Bronchial epithelial cell (primary cell): ENCODE measurements at regions not wholly inside any gene's neighbourhood (a gene's known extent, or its start where the extent isn't known, plus 50 kb on each side); places are given as distances from the start of the nearest gene placed in this dataset.

ENCODE experiments used
- DNase-seq: peaks from one replicate; pipeline ENCODE4 v3.0.0-alpha.2; 2010; ENCODE audit warnings: low read depth
- FAIRE-seq: peaks from 2 replicates; lab custom pipeline; 2011; peaks lifted over from hg19 to GRCh38; lab: Jason Lieb, UNC
- H3K27me3 ChIP-seq: 2 replicates; pipeline ENCODE4 v1.5.1; 2011; ENCODE audit warnings: low read length; ENCODE audit not compliant: control insufficient read depth, insufficient read depth
- H3K36me3 ChIP-seq: 2 replicates; pipeline ENCODE4 v1.5.1; 2011; ENCODE audit warnings: low read length; ENCODE audit not compliant: control insufficient read depth, insufficient read depth
- H3K4me3 ChIP-seq: 2 replicates; pipeline ENCODE4 v1.5.1; 2011; ENCODE audit warnings: mild to moderate bottlenecking, low read depth, low read length, control low read depth
- TF ChIP-seq, protein P1 (sequence below): IDR thresholded peaks from 2 replicates; pipeline ENCODE4 v1.5.1; 2011; ENCODE audit warnings: mild to moderate bottlenecking, moderate library complexity, low read length, control low read depth, inconsistent platforms; ENCODE audit not compliant: insufficient read depth, severe bottlenecking

DNA sequence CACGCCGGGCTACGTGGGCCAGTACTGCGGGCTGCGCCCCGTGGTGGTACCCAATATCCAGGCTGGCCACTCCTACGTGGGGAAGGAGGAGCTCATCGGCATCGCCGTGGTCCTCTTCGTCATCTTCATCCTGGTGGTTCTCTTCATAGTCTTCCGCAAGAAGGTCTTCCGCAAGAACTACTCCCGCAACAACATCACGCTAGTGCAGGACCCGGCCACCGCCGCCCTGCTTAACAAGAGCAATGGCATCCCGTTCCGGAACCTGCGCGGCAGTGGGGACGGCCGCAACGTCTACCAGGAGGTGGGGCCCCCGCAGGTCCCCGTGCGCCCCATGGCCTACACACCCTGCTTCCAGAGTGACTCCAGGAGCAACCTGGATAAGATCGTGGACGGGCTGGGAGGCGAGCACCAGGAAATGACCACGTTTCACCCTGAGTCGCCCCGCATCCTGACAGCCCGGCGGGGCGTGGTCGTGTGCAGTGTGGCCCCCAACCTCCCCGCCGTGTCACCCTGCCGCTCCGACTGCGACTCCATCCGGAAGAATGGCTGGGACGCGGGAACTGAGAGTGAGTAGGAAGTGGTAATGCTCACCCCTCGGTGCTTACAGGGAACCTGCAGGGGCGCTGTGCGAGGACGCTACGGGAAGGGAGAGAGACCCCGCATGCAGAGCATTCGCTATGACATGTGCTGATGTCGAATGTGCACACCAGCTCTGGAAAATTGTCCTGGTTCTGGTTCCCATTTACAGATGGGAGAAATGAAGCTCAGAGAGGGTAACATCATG is 86.4 kb upstream of the MTNR1B start:
- no peaks in the 10 kb centered on the region for H3K36me3 ChIP-seq
- no peak overlapping the region for H3K4me3 ChIP-seq
- no peak for DNase-seq
- peaks cover 2% of the 10 kb centered on the region for H3K27me3 ChIP-seq
- no peak for FAIRE-seq
- TF ChIP-seq, protein P1, sequence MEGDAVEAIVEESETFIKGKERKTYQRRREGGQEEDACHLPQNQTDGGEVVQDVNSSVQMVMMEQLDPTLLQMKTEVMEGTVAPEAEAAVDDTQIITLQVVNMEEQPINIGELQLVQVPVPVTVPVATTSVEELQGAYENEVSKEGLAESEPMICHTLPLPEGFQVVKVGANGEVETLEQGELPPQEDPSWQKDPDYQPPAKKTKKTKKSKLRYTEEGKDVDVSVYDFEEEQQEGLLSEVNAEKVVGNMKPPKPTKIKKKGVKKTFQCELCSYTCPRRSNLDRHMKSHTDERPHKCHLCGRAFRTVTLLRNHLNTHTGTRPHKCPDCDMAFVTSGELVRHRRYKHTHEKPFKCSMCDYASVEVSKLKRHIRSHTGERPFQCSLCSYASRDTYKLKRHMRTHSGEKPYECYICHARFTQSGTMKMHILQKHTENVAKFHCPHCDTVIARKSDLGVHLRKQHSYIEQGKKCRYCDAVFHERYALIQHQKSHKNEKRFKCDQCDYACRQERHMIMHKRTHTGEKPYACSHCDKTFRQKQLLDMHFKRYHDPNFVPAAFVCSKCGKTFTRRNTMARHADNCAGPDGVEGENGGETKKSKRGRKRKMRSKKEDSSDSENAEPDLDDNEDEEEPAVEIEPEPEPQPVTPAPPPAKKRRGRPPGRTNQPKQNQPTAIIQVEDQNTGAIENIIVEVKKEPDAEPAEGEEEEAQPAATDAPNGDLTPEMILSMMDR = no peak

DNA sequence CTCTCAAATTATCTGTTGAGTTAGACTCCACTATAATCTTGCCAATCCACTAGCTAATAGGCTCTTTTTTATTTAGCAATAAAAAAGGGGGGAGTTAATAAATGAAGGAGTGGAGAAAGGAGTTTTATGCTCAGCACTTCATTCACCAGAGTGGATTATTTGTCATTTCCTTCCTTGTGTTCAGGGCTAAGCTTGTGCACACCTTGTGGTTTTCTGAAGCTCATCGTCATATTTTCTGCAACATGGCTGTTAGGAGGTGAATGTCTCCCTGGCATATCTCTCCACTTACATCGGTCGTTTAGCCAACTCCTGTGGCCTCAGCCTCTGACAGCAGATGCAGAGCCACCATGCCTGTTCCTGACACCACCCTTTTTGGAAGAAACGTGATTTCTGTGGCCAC is 83.9 kb upstream of the MTNR1B start:
- TF ChIP-seq, protein P1 = no peak
- H3K36me3 ChIP-seq = no peaks in the 10 kb centered on the region
- no peak overlapping the region for H3K4me3 ChIP-seq
- DNase-seq (peak; percentile 11), FAIRE-seq (no peak)
- H3K27me3 ChIP-seq = no peaks in the 10 kb centered on the region

DNA sequence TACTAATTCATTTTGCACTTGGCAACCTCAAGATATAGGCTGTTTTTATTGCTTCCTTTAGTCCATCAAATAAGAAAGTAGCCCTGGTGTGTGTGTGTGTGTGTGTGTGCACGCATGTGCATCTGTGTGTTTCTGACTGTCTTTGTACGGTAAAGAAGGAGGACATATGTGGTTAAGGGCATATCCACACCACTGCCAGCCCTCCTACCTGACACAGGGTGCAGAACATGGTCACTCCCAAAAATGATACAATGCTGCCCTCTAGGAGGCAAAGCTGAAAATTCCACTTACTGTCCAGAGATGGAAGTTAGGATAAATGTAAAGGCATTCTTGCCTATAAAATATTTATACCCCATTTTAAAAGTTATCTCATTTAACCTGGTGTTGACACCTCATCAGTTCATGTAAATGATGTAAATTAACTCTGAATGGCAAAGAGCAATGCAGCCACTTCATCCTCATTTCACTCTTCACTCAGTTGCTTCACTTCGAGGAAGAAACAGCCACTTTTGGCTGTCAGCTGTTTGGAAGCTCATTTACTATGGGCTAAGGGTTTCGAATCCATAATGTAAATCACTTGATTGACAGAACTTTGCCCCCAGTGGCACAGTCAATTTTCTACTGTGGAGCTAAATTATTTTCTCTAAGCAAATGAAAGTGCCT is 83.1 kb upstream of the MTNR1B start:
- Histone ChIP-seq H3K4me3 (no peak overlapping the region), H3K36me3 (no peaks in the 10 kb centered on the region), H3K27me3 (no peaks in the 10 kb centered on the region)
- FAIRE-seq (no peak), DNase-seq (peak; percentile 70)
- TF ChIP-seq, protein P1 = peak; percentile 75

DNA sequence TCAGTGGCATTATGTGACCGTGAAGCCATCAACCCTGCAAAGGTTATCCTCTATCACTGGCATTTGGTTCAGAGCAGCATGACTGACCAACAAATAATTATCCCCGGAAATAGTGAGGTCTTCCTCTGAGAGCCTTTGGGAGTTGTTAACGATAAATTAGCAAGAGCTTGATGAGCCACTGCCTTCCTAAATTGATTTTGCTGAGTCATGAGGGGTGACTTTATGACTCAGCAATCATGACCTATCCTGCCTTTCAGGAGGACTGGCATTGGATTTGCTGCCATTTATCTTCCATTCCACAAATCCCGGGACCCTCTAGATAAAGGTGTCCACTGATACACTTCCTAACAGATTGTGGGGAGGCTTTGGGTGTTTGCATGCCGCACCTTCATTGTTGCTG is 80.8 kb upstream of the MTNR1B start:
- DNase-seq (peak; percentile 19), FAIRE-seq (no peak)
- no peaks in the 10 kb centered on the region for H3K36me3 ChIP-seq
- TF ChIP-seq, protein P1 = no peak
- H3K4me3 ChIP-seq = no peak overlapping the region
- no peaks in the 10 kb centered on the region for H3K27me3 ChIP-seq

DNA sequence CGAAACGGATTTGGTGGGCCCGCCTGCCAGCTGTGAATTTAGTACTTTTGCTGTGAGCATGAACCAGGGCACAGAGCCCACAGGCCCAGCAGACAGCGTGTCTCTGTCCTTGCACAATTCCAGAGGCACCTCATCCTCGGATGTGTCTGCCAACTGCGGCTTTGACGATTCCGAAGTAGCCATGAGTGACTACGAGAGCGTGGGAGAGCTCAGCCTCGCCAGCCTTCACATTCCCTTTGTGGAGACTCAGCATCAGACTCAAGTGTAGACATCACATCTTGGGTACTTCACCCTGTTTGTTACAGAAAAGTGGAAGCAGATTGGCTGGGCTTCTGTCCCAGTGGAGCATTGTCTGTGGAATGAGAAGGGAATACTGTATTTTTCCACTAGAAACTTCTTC is 78.6 kb upstream of the MTNR1B start:
- TF ChIP-seq, protein P1 = no peak
- DNase-seq (no peak), FAIRE-seq (no peak)
- Histone ChIP-seq H3K4me3 (no peak overlapping the region), H3K36me3 (no peaks in the 10 kb centered on the region), H3K27me3 (no peaks in the 10 kb centered on the region)
